Brain microvascular endothelial cell (primary cell): ENCODE measurements at regions not wholly inside any gene's neighbourhood (a gene's known extent, or its start where the extent isn't known, plus 50 kb on each side); places are given as distances from the start of the nearest gene placed in this dataset.

Source experiments
- DNase-seq: peaks from one replicate; pipeline ENCODE4 v3.0.0-alpha.2; 2020
- H3K27ac ChIP-seq: fragments of 250-450 bp; sonication (Bioruptor Pico); 2 replicates; pipeline ENCODE4 v1.5.1; 2020; ENCODE audit warnings: mild to moderate bottlenecking, moderate library complexity
- H3K27me3 ChIP-seq: fragments of 250-450 bp; sonication (Bioruptor Pico); replicated peaks from 2 replicates; pipeline ENCODE4 v1.5.1; 2020; ENCODE audit warnings: mild to moderate bottlenecking
- H3K36me3 ChIP-seq: fragments of 250-450 bp; sonication (Bioruptor Pico); replicated peaks from 2 replicates; pipeline ENCODE4 v1.5.1; 2020; ENCODE audit warnings: mild to moderate bottlenecking
- H3K4me3 ChIP-seq: 2 replicates; pipeline ENCODE4 v1.5.1; 2011; ENCODE audit warnings: low read depth, mild to moderate bottlenecking, control low read depth, low read length, moderate library complexity
- CTCF ChIP-seq: IDR thresholded peaks from 2 replicates; pipeline ENCODE4 v1.5.1; 2011; ENCODE audit warnings: low read depth, mild to moderate bottlenecking, moderate library complexity, low read length, control low read depth, inconsistent platforms; ENCODE audit errors: missing control alignments
- in situ Hi-C: cut with HindIII; loops from 2 replicates; pipeline ENCODE4 v1.10.0; 2017; ENCODE audit warnings: low sequenced_read_pairs, low pct_ligation_motif_present

GRCh38 chr1:106678279-106679050, 378.0 kb upstream of the PRMT6 start:
- in situ Hi-C loops = no loop called here
- no peak for DNase-seq

GRCh38 chr1:106680216-106680615, 376.3 kb upstream of the PRMT6 start:
- in situ Hi-C loops = no loop called here
- DNase-seq = no peak
- Histone ChIP-seq H3K27me3 (no peaks in the 10 kb centered on the region), H3K27ac (no peak overlapping the region), H3K4me3 (no peak overlapping the region), H3K36me3 (no peaks in the 10 kb centered on the region)
- TF ChIP-seq CTCF = no peak

More at GRCh38 chr1:106678279-106679050, 378.0 kb upstream of the PRMT6 start:
- Histone ChIP-seq H3K27ac (no peak overlapping the region), H3K27me3 (no peaks in the 10 kb centered on the region), H3K4me3 (no peak overlapping the region), H3K36me3 (no peaks in the 10 kb centered on the region)
- TF ChIP-seq CTCF = no peak

GRCh38 chr1:106680776-106681344, 375.6 kb upstream of the PRMT6 start:
- in situ Hi-C loops = no loop called here
- Histone ChIP-seq H3K4me3 (no peak overlapping the region), H3K27ac (no peak overlapping the region), H3K36me3 (no peaks in the 10 kb centered on the region), H3K27me3 (no peaks in the 10 kb centered on the region)
- no peak for TF ChIP-seq CTCF
- no peak for DNase-seq

GRCh38 chr1:106681939-106682522, 374.4 kb upstream of the PRMT6 start:
- no peak for TF ChIP-seq CTCF
- Histone ChIP-seq H3K27ac (no peak overlapping the region), H3K4me3 (no peak overlapping the region), H3K36me3 (no peaks in the 10 kb centered on the region), H3K27me3 (no peaks in the 10 kb centered on the region)
- DNase-seq = no peak
- in situ Hi-C loops = no loop called here

- no peak overlapping the region for H3K27ac ChIP-seq
Observed at GRCh38 chr1:106688446-106688845, 368.0 kb upstream of the PRMT6 start.

More at GRCh38 chr1:106688446-106688845, 368.0 kb upstream of the PRMT6 start:
- in situ Hi-C loops = no loop called here
- no peak for DNase-seq
- no peak for TF ChIP-seq CTCF
- Histone ChIP-seq H3K36me3 (no peaks in the 10 kb centered on the region), H3K27me3 (no peaks in the 10 kb centered on the region), H3K4me3 (no peak overlapping the region)
